ENCODE measurements at regions not wholly inside any gene's neighbourhood (a gene's known extent, or its start where the extent isn't known, plus 50 kb on each side); places are given as distances from the start of the nearest gene placed in this dataset.

DNA sequence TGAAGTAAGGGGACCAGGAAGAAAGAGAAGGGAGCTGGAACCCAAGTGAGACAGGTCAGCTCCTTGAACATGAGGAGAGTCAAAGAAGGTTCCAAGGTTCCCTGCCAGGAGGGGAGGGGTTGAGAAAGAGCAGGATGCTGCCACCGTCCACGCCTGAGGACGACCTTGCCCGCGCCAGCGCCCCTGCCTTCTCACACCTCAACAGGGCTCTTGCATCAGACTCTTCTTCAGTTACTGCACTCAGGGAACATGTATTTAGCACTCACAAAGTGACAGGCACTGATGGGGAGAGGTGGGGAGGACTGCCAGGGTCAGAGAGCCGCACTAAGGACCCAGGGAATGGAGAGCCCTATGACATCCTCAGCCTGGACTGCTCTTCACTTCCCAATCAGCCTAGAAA, 102.1 kb upstream of the NUDT4 start:
- Histone ChIP-seq H3K9me2 (replicated peaks; ENCODE audit: control insufficient read depth, low read length) (no peaks in the 10 kb centered on the region), H3K36me3 (ENCODE audit: control insufficient read depth, low read length) (no peaks in the 10 kb centered on the region), H3K79me2 (ENCODE audit: control insufficient read depth, low read length) (no peaks in the 10 kb centered on the region), H4K20me1 (ENCODE audit: control insufficient read depth, insufficient read depth, low read depth, low read length) (no peaks in the 10 kb centered on the region), H3K4me2 (ENCODE audit: low read length) (no peak overlapping the region), H3K27ac (ENCODE audit: low read depth, low read length) (no peak overlapping the region), H3F3A (ENCODE audit: control insufficient read depth, insufficient read depth) (no peaks in the 10 kb centered on the region), H3K27me3 (ENCODE audit: control insufficient read depth, low read length) (no peaks in the 10 kb centered on the region), H3K4me3 (ENCODE audit: low read length) (no peak overlapping the region), H3K4me1 (ENCODE audit: control insufficient read depth, low read length) (no peaks in the 10 kb centered on the region), H3K9me3 (ENCODE audit: control insufficient read depth, insufficient read depth, low read length) (no peaks in the 10 kb centered on the region)
- TF ChIP-seq EZH2phosphoT487 (IDR thresholded peaks at IDR 0.05; ENCODE audit: borderline replicate concordance, low read length): no peak
- TF ChIP-seq, protein P1, sequence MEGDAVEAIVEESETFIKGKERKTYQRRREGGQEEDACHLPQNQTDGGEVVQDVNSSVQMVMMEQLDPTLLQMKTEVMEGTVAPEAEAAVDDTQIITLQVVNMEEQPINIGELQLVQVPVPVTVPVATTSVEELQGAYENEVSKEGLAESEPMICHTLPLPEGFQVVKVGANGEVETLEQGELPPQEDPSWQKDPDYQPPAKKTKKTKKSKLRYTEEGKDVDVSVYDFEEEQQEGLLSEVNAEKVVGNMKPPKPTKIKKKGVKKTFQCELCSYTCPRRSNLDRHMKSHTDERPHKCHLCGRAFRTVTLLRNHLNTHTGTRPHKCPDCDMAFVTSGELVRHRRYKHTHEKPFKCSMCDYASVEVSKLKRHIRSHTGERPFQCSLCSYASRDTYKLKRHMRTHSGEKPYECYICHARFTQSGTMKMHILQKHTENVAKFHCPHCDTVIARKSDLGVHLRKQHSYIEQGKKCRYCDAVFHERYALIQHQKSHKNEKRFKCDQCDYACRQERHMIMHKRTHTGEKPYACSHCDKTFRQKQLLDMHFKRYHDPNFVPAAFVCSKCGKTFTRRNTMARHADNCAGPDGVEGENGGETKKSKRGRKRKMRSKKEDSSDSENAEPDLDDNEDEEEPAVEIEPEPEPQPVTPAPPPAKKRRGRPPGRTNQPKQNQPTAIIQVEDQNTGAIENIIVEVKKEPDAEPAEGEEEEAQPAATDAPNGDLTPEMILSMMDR (IDR thresholded peaks at IDR 0.05; ENCODE audit: low read depth, low read length, poor library complexity, severe bottlenecking): no peak

DNA sequence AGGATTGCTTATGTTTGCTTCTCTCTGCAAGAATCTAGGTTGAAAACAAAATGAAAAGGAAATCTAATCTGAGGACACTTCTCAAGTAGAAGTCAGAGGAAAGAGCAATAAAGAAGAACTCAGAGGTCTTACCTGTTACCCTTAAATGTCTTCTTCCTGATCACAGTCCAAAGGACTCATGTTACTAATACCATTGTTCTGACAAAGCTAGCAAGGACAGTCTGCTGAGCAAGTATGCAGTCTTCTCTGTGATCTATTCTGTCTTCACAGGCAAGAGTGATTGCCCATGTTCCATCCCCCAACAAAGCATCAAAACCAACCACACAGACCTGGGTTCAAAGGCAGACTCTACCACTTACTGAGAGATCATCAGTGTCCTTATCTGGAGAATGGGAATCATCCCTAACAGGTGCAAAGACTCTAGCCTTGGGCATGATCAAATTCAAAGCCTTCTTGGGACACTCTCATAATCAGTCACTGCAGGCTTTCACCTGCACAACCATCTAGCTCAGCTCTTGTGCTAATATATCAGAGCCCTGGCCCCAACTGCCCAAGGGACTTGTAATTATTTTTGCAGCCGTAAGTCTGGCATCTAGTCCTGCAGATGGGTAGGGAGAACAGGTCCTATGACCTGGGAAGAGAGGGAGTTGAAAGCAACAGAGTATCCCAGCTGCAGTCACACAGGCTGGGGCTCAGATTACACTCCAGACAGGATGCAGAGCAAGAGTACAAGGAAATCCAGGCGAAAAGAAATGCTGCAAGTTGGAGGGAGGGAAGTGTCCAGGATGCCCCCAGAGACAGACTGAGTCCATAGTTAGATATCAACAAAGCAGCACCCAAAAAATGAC, 97.9 kb upstream of the NUDT4 start:
- Histone ChIP-seq H3K4me2 (ENCODE audit: low read length) (no peak overlapping the region), H3K27ac (ENCODE audit: low read depth, low read length) (no peak overlapping the region), H3K9me2 (replicated peaks; ENCODE audit: control insufficient read depth, low read length) (no peaks in the 10 kb centered on the region), H3K4me3 (ENCODE audit: low read length) (no peak overlapping the region), H4K20me1 (ENCODE audit: control insufficient read depth, insufficient read depth, low read depth, low read length) (no peaks in the 10 kb centered on the region), H3K9me3 (ENCODE audit: control insufficient read depth, insufficient read depth, low read length) (no peaks in the 10 kb centered on the region), H3F3A (ENCODE audit: control insufficient read depth, insufficient read depth) (no peaks in the 10 kb centered on the region), H3K79me2 (ENCODE audit: control insufficient read depth, low read length) (no peaks in the 10 kb centered on the region), H3K4me1 (ENCODE audit: control insufficient read depth, low read length) (no peaks in the 10 kb centered on the region), H3K27me3 (ENCODE audit: control insufficient read depth, low read length) (no peaks in the 10 kb centered on the region), H3K36me3 (ENCODE audit: control insufficient read depth, low read length) (no peaks in the 10 kb centered on the region)
- TF ChIP-seq EZH2phosphoT487 (IDR thresholded peaks at IDR 0.05; ENCODE audit: borderline replicate concordance, low read length): no peak
- TF ChIP-seq, protein P1 (IDR thresholded peaks at IDR 0.05; ENCODE audit: low read depth, low read length, poor library complexity, severe bottlenecking): no peak

DNA sequence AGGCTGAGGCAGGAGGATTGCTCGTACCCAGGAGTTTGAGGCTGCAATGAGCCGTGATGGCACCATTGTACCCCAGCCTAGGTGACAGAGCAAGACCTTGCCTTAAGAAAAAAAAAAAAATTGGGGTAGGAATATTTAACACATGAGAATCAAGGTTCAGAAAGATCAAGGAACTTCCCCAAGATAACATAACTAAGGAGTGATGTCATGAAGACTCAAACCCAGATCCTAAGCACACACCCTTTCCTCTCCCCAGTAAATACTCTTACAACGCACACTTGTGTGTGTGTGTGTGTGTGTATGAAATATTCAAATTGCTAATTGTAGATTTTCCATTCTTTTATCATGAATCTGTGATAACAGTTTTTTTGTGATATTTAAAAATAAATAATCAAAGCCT, 90.6 kb upstream of the NUDT4 start:
- Histone ChIP-seq H3K9me2 (replicated peaks; ENCODE audit: control insufficient read depth, low read length) (no peaks in the 10 kb centered on the region), H3K27me3 (ENCODE audit: control insufficient read depth, low read length) (no peaks in the 10 kb centered on the region; the same call in 1 of the 2 replicates), H3K4me2 (ENCODE audit: low read length) (no peak overlapping the region), H3K4me1 (ENCODE audit: control insufficient read depth, low read length) (no peaks in the 10 kb centered on the region), H3K9me3 (ENCODE audit: control insufficient read depth, insufficient read depth, low read length) (no peaks in the 10 kb centered on the region), H3K79me2 (ENCODE audit: control insufficient read depth, low read length) (no peaks in the 10 kb centered on the region), H3F3A (ENCODE audit: control insufficient read depth, insufficient read depth) (no peaks in the 10 kb centered on the region), H4K20me1 (ENCODE audit: control insufficient read depth, insufficient read depth, low read depth, low read length) (no peaks in the 10 kb centered on the region), H3K4me3 (ENCODE audit: low read length) (no peak overlapping the region), H3K36me3 (ENCODE audit: control insufficient read depth, low read length) (no peaks in the 10 kb centered on the region), H3K27ac (ENCODE audit: low read depth, low read length) (no peak overlapping the region)
- TF ChIP-seq, protein P1 (IDR thresholded peaks at IDR 0.05; ENCODE audit: low read depth, low read length, poor library complexity, severe bottlenecking): no peak
- no peak for TF ChIP-seq EZH2phosphoT487 (IDR thresholded peaks at IDR 0.05; ENCODE audit: borderline replicate concordance, low read length)

All from DOHH2 (cell line).